HG03439 (cell line): ENCODE measurements at regions not wholly inside any gene's neighbourhood (a gene's known extent, or its start where the extent isn't known, plus 50 kb on each side); places are given as distances from the start of the nearest gene placed in this dataset.
"Not testable (repeated sequence)": the region's sequence is repeated elsewhere in the genome, so short reads cannot be mapped to it uniquely, and the experiment has no call there.

Source experiments
- ATAC-seq: cut with Tn5 transposase; IDR thresholded peaks from one replicate; pipeline ENCODE4 v1.9.1; 2021; ENCODE audit warnings: mild to moderate bottlenecking, moderate library complexity; ENCODE audit not compliant: unreplicated experiment

DNA sequence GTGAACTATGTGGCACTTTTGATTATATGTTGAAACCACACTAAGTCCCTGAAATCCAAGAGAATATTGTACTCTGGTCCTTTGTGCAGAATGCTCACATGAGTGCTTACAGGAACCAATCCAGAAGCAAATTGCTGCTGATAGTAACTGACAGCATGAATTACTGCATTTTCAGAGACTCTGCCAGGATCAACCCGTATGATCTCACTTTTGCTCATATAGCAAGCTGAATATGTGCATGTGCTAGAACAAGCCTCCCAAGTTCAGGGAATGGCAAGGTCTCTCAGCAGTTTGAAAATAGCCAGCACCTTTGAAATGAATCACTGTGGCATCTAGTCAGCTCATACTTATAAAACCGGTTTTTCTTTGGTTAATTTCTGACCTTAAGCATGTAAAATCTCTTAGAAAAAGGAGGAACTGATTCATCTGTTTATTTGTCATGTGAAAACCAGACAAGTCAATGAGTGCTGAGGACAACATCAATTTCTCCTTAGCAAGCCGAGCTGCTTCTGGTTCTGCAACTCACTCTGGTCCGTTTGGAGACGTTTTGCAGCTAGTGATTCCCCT, 215.7 kb upstream of the ELL2 start:
- ATAC-seq: peak; percentile 76

DNA sequence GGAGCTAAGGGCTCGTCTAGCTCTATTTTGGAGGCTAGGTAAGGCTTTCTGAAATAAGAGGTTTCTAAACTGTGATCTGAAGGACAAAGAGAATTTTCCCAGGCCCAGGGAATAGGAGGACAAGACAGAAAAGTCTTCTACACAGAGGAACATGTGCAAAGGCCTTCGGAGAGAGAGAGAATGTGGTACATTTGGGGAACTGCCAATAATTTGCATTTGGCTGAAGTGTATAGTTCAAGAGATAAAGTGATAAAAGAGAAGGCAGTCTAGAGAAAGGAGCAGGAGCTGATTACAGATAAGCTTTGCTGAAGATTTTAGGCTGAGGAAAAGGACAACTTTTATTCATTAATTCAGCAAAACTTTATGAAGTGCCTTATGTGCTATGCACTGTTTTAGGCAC, 214.4 kb upstream of the ELL2 start:
- no peak for ATAC-seq

DNA sequence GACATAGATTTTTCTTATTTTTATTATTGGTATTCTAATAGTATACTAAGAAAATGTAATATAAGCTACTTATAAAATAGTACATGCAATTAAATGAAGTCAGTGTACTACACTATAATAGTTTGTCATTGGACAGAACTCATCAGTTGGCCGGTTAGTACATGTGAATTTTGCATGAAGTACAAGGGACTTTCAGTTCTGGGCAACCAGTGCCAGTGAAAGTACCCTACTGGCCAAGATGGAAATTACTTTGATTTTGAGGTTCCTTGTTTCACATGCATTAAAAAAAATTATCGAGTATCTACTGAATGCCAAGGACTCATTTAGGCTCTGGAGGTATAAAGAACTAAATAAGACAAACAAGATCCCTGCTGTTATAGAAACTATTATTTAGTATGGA, 213.4 kb upstream of the ELL2 start:
- ATAC-seq: no peak

DNA sequence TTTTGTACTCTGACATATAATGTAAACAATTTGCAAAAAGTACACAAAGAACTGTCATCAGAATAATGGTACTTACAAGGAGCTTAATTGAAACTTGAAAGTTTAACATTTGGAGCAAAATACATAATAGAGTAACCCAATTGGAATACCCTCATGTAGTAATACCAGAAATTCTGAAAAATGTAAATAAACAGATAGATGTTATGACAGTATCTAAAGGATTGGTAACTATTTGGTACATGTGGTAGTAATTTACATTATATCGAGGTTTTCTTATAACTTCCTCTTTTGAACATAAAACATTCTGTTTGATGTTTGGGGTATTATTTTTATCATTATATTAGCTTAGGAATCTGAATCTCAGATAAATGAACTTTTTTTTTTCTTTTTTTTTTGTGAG, 211.7 kb upstream of the ELL2 start:
- no peak for ATAC-seq

- ATAC-seq: no peak
These were observed 210.8 kb upstream of the ELL2 start for GRCh38 chr5:96172436-96172835.

GRCh38 chr5:96171973-96172372, 210.3 kb upstream of the ELL2 start:
- ATAC-seq: not testable (repeated sequence)

- not testable (repeated sequence) for ATAC-seq
These were observed 209.0 kb upstream of the ELL2 start for GRCh38 chr5:96170481-96171125.

- ATAC-seq: not testable (repeated sequence)
These were observed 207.2 kb upstream of the ELL2 start for GRCh38 chr5:96168833-96169232.

DNA sequence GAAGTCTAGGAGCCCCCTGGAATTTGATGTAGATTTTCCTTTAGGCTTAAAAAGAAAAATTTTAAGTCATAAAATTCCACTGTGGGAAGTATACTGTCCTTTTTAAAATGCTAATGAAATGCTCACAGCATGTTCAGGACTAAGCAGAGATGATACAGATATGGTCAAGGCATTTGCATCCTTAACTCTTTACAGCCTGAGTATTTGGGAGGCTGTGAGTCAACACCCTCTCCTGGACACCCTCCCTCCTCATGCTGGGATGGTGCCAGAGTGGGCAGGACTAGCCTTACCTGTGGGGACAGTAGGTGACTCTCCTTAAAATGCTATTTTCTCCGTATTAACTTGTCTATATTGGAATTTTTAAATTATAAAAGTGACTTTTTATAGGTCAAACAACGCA, 197.4 kb upstream of the ELL2 start:
- no peak for ATAC-seq

DNA sequence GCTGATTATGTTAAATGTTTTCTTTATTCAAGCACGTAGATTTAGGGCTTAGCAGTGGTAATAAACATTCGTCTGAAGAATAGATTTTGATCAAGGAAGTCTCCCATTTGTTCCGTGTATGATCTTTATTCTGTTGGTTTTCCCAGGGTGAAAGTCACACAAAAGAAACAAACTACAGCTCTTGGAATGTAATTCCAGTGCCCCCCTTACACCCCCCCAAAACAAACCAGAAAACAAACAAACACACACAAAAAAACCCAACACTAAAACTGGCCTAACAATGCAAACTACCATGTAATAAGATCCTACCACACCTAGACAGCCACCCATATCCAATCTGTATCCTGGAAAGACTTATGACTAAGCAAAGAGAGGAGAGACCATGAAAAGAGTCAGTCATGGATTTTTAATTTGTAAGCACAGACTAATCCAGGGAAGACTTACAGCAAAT, 196.2 kb upstream of the ELL2 start:
- ATAC-seq: no peak

DNA sequence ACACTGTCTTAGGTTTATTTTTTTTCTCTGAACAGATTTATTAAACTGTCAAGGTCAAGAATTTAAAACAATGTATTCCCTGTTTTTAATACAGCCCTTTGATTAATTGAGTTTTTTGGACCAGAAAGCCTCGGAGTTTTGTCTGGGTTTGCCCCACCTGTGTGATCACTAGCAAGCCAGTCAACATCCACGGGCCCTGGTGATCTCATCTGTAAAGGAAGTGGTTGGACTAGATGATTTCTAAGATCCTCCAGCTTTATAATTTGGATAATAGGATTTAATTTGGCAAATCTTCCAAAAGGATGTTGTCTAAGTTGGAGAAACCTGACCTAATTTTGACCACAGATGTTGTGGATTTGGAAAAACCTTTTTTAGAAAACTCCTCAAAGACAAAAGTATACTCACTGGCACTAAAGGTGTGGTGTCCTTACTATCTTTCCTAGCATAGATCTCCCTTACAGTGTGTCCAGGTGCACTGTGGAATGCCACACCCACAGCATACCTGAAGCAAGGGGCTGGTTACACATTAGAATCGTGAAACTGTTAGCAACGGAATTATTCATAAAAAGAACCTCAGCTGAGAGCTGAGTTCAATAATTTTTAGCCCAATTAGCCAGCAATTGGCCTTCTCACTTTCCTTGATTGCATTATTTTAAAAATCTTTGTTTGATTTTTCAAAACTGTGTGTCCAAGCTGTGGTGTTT, 195.6 kb upstream of the ELL2 start:
- no peak for ATAC-seq

DNA sequence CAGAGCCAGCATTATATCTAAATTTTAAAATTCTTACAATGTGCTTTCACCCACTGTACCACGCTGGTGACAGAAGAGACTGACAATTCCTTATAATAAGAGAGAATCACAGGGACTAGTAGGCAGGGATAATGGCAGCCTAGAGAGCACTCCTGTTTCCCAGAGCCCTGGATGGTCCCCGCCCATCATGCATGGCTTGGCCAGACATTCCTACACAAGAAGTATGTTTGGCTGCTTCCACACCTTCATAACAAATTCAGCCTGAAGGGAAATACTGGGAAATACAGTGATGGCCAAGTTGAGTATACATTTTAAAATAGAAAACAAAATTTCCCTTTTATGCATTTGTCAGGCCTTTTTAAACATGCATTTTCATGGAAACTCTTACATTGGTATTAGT, 193.5 kb upstream of the ELL2 start:
- ATAC-seq: no peak

GRCh38 chr5:96151891-96152290, 190.2 kb upstream of the ELL2 start:
- no peak for ATAC-seq

DNA sequence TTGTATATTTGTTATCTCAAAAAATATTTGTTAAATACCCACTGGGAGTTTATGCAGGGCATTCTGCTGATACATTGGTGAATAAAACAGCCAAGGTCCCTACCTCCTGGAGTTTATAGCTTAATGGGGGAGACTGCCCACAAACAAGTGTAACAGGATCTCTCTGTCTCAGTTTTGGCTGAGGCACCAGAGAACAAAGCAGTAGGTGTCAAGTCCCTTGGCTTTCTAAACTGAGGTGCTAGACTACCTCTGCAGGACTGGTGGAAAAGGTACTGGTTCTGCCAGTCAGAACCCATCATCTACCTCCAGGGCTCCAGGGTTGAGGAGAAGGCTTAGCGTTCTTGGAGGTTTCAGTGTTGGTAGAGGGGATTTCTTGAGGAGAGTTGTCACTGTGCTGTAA, 188.4 kb upstream of the ELL2 start:
- no peak for ATAC-seq

DNA sequence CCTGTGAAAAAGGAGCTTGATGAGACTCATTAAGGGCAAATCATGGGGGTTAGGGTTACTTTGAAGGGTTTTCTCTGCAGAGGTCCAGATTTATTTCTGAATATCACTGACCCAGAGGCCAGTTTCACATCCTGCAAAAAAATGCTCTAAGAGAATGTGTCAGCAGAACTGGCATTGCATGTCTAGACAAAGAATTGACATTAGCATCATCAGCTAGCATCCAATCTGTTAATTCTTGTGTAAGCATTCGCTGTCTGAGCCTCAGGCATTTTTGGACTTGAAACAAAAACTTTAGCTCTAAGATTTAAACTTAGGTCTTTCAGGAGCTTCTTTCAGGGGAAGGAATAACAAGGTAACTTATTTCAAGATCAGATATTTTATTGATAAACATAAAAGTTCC, 187.9 kb upstream of the ELL2 start:
- no peak for ATAC-seq

GRCh38 chr5:96149021-96149420, 187.4 kb upstream of the ELL2 start:
- no peak for ATAC-seq

DNA sequence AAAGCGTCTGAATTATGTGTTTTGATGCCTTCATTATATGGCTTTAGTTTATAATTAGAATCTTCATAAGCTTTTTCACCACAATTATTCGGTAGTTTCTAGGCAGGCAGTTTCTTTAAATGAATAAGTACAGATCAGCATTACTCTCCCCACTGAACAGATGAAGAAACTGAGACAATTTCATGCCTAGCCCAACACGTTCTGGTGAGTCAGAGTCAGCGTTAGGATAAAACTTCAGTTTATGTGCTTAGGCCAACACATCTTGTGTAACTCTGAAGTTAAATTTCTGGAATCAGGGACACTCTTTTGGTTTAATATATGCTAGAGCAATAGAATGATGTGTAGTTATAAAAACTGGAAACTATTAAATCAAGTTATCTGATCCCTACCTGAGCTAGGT, 186.7 kb upstream of the ELL2 start:
- ATAC-seq: no peak

GRCh38 chr5:96147866-96148265, 186.2 kb upstream of the ELL2 start:
- no peak for ATAC-seq

DNA sequence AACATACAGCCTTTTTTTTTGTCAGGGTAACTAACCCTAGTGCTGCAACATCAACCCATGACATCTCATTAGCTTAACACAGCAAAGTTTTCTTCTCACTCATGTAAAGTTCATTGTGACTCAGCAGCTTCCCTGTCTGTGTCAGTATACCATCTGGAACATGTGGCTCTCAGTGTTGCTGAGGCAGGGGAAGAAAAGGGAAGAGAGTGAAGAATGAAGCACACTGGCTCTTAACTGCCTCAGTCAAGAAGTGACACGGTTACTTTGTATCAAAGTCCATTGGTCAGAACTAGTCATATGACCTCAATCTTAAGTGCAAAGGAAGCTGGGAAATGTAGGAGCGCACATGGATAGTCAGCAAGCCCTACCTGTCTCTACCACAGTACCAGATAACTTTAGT, 185.0 kb upstream of the ELL2 start:
- peak; percentile 69 for ATAC-seq

DNA sequence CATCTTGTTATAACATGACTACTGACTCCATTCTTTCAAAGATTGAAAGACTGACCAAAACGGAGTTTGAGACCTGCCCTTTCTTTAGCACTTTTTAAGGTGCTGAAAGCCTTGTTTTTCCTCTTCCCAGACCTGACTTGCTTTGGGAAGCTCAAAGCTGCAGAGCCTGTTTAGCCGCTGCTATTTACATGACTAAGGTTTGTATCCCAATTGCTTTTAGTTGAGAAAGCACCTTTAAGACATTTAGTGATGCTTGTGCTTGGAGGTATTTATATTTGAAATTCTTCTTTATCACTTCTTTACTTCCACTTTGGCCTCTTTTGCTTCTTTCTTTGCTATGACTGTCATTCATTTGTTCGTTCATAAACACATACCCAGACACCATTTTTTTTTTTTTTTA, 182.6 kb upstream of the ELL2 start:
- no peak for ATAC-seq

GRCh38 chr5:96143450-96143849, 181.8 kb upstream of the ELL2 start:
- ATAC-seq: no peak

GRCh38 chr5:96142786-96143434, 181.3 kb upstream of the ELL2 start:
- ATAC-seq: no peak
